ENCODE measurements at regions not wholly inside any gene's neighbourhood (a gene's known extent, or its start where the extent isn't known, plus 50 kb on each side); places are given as distances from the start of the nearest gene placed in this dataset.

- Histone ChIP-seq H3K9me3 (replicated peaks in 1 of 2; ENCODE audit: control insufficient read depth in 1 of 2, insufficient read depth in 1 of 2, low read length in 2 of 2) (no peaks in the 10 kb centered on the region), H3K79me2 (ENCODE audit: insufficient read depth, low read length) (no peaks in the 10 kb centered on the region), H3K4me1 (ENCODE audit: control insufficient read depth in 1 of 2, insufficient read depth in 2 of 2, low read length in 2 of 2) (no peaks in the 10 kb centered on the region), H4K20me1 (ENCODE audit: insufficient read depth, low read length) (no peaks in the 10 kb centered on the region), H3K36me3 (replicated peaks in 1 of 2; ENCODE audit: control insufficient read depth in 1 of 2, insufficient read depth in 2 of 2, low read length in 2 of 2) (no peaks in the 10 kb centered on the region), H3K9ac (ENCODE audit: insufficient read depth, low read length, poor library complexity, severe bottlenecking) (no peak overlapping the region), H3K4me2 (replicated peaks; ENCODE audit: extremely low read depth, low read length, poor library complexity, severe bottlenecking) (no peak overlapping the region), H3K27ac (ENCODE audit: low read depth in 1 of 2, low read length in 2 of 2) (no peak overlapping the region), H3K27me3 (ENCODE audit: control insufficient read depth in 2 of 2, insufficient read depth in 2 of 2, low read length in 2 of 2) (no peaks in the 10 kb centered on the region), H3K4me3 (replicated peaks in 1 of 3; ENCODE audit: low read depth in 2 of 3, low read length in 3 of 3) (no peak overlapping the region), H2AFZ (ENCODE audit: insufficient read depth, low read depth, low read length, poor library complexity, severe bottlenecking) (no peak overlapping the region)
- H3K36me3 Mint-ChIP-seq = no peaks in the 10 kb centered on the region
- H3K4me1 Mint-ChIP-seq = no peaks in the 10 kb centered on the region
- no peak overlapping the region for H3K27ac Mint-ChIP-seq
- 90% methylated on average over 2 of the region's 11 CpGs for WGBS (ENCODE audit: insufficient coverage)
- H3K27me3 Mint-ChIP-seq (ENCODE audit: low read depth in 3 of 3) = peaks cover 2 to 8% (median 3%) of the 10 kb centered on the region in 3 donors
- DNase-seq = no peak
- intact Hi-C loops (cut with micrococcal nuclease) = no loop called here
- no peaks in the 10 kb centered on the region for H3K9me3 Mint-ChIP-seq
- H3K4me3 Mint-ChIP-seq = no peak overlapping the region
- no peak for TF ChIP-seq CTCF (IDR thresholded peaks at IDR 0.05)
These were observed 67.5 kb upstream of the INSIG1 start for GRCh38 chr7:155230169-155230593.

DNA sequence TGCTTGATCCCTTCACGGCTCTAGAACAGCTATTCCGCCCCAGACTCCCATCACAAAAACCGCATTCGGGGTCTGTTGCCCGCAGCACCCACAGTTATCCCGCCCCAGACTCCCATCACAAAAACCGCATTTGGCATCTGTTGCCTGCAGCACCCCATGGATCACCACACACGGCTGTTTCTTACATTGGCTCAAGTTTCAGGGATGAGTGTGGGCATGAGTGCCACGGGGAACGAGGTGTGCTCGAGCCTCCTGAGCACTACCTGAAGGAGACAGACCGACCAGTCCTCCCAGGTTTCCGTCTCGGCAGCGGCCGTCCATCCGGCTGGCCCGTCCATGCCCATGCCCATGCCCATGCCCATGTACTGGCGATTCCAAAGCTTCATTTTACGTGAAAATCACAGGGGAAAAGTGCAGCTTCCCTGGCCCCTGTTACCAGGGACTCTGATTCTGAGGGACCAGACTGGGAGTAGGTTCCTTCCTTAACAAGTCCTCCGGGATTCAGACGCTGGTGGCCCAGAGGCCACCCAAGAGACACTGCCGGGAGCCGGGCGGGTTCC lies 66.4 kb upstream of the INSIG1 start:
- no peak overlapping the region for H2AFZ ChIP-seq (ENCODE audit: insufficient read depth, low read depth, low read length, poor library complexity, severe bottlenecking)
- Mint-ChIP-seq H3K4me3 (no peak overlapping the region), H3K9me3 (no peaks in the 10 kb centered on the region), H3K36me3 (no peaks in the 10 kb centered on the region), H3K27me3 (ENCODE audit: low read depth in 3 of 3) (peaks cover 2 to 8% (median 6%) of the 10 kb centered on the region in 3 donors), H3K4me1 (no peaks in the 10 kb centered on the region), H3K27ac (no peak overlapping the region)
- no peaks in the 10 kb centered on the region for H3K27me3 ChIP-seq (ENCODE audit: control insufficient read depth in 2 of 2, insufficient read depth in 2 of 2, low read length in 2 of 2)
- H3K4me1 ChIP-seq (ENCODE audit: control insufficient read depth in 1 of 2, insufficient read depth in 2 of 2, low read length in 2 of 2) = no peaks in the 10 kb centered on the region
- H3K9me3 ChIP-seq (replicated peaks in 1 of 2; ENCODE audit: control insufficient read depth in 1 of 2, insufficient read depth in 1 of 2, low read length in 2 of 2) = no peaks in the 10 kb centered on the region
- TF ChIP-seq CTCF (IDR thresholded peaks at IDR 0.05) = no peak
- no peaks in the 10 kb centered on the region for H3K36me3 ChIP-seq (replicated peaks in 1 of 2; ENCODE audit: control insufficient read depth in 1 of 2, insufficient read depth in 2 of 2, low read length in 2 of 2)
- 94% methylated on average over 23 of the region's 25 CpGs for WGBS (ENCODE audit: insufficient coverage)
- no peaks in the 10 kb centered on the region for H3K79me2 ChIP-seq (ENCODE audit: insufficient read depth, low read length)
- no peak overlapping the region for H3K4me3 ChIP-seq (replicated peaks in 1 of 3; ENCODE audit: low read depth in 2 of 3, low read length in 3 of 3)
- no peak overlapping the region for H3K27ac ChIP-seq (ENCODE audit: low read depth in 1 of 2, low read length in 2 of 2)
- intact Hi-C loops (cut with micrococcal nuclease) = no loop called here
- no peaks in the 10 kb centered on the region for H4K20me1 ChIP-seq (ENCODE audit: insufficient read depth, low read length)
- H3K4me2 ChIP-seq (replicated peaks; ENCODE audit: extremely low read depth, low read length, poor library complexity, severe bottlenecking) = no peak overlapping the region
- DNase-seq = no peak
- H3K9ac ChIP-seq (ENCODE audit: insufficient read depth, low read length, poor library complexity, severe bottlenecking) = no peak overlapping the region
